SK-N-SH (cell line): ENCODE measurements at regions not wholly inside any gene's neighbourhood (a gene's known extent, or its start where the extent isn't known, plus 50 kb on each side); places are given as distances from the start of the nearest gene placed in this dataset.

ENCODE experiments used
- CTCF ChIA-PET: fragments of 300-600, 350-600 bp; formaldehyde crosslinking; extraction: SDS; loops from one replicate; lab custom pipeline; 2021; lab: Yijun Ruan, JAX
- POLR2A ChIA-PET: fragments of 350-600 bp; sonication (Branson Sonifier 250); formaldehyde crosslinking; extraction: SDS; loops from one replicate; lab custom pipeline; 2020; ENCODE audit warnings: antibody characterized with exemption, inconsistent platforms; lab: Yijun Ruan, JAX
- DNase-seq: peaks from one replicate; pipeline ENCODE4 v3.0.0; 2012
- H2AFZ ChIP-seq: fragments of 200-600 bp; sonication (generic); 2 replicates; pipeline ENCODE4 v1.8.1; 2016; ENCODE audit warnings: antibody characterized with exemption, mild to moderate bottlenecking, low read depth
- H3F3A ChIP-seq: fragments of 200-600 bp; sonication (generic); replicated peaks from 2 replicates; pipeline ENCODE3; 2016; ENCODE audit warnings: antibody characterized with exemption, mild to moderate bottlenecking; ENCODE audit not compliant: insufficient read depth
- H3K27ac ChIP-seq, 2 experiments: fragments of 200-500 bp in 1 of 2; fragments of 200-600 bp in 1 of 2; sonication (Bioruptor generic) in 1 of 2; sonication (generic), shearing (Covaris generic) in 1 of 2; 2 replicates each; pipeline versions ENCODE4 v1.5.1 to v1.6.1; 2014 to 2016; ENCODE audit warnings: low read depth in 2 of 2, inconsistent platforms in 1 of 2, low read length in 1 of 2, mild to moderate bottlenecking in 1 of 2, mixed read lengths in 1 of 2
- H3K27me3 ChIP-seq: fragments of 200-600 bp; sonication (generic), shearing (Covaris generic); 2 replicates; pipeline ENCODE4 v1.6.1; 2016; ENCODE audit warnings: mixed run types; ENCODE audit not compliant: insufficient read depth
- H3K36me3 ChIP-seq, 2 experiments: fragments of 200-500 bp in 1 of 2; fragments of 200-600 bp in 1 of 2; sonication (Bioruptor generic) in 1 of 2; sonication (generic) in 1 of 2; replicated peaks in 1 of 2; 2 replicates each; pipeline versions ENCODE3 to v1.5.1; 2014 to 2016; ENCODE audit warnings: low read length in 1 of 2, mild to moderate bottlenecking in 1 of 2; ENCODE audit not compliant: insufficient read depth in 2 of 2, control insufficient read depth in 1 of 2
- H3K4me1 ChIP-seq, 2 experiments: fragments of 200-500 bp in 1 of 2; fragments of 200-600 bp in 1 of 2; sonication (Bioruptor generic) in 1 of 2; sonication (generic), shearing (Covaris generic) in 1 of 2; 2 replicates each; pipeline versions ENCODE4 v1.5.1 to v1.6.1; 2014 to 2016; ENCODE audit warnings: low read depth in 1 of 2, low read length in 1 of 2, mixed run types in 1 of 2; ENCODE audit not compliant: insufficient read depth in 2 of 2, control insufficient read depth in 1 of 2
- H3K4me2 ChIP-seq: fragments of 200-600 bp; sonication (generic), shearing (Covaris generic); 2 replicates; pipeline ENCODE4 v1.6.1; 2017; ENCODE audit warnings: mixed run types
- H3K4me3 ChIP-seq, 2 experiments: fragments of 200-500 bp in 1 of 2; fragments of 200-600 bp in 1 of 2; sonication (Bioruptor generic) in 1 of 2; sonication (generic), shearing (Covaris generic) in 1 of 2; 2 replicates each; pipeline versions ENCODE4 v1.5.1 to v1.8.1; 2014 to 2016; ENCODE audit warnings: low read depth in 2 of 2, inconsistent platforms in 1 of 2, low read length in 1 of 2, mild to moderate bottlenecking in 1 of 2, mixed read lengths in 1 of 2, moderate library complexity in 1 of 2
- H3K79me2 ChIP-seq: fragments of 200-600 bp; sonication (generic); 2 replicates; pipeline ENCODE4 v1.8.1; 2017; ENCODE audit warnings: mild to moderate bottlenecking; ENCODE audit not compliant: insufficient read depth
- H3K9ac ChIP-seq: fragments of 200-600 bp; sonication (generic); 2 replicates; pipeline ENCODE4 v1.6.1; 2017; ENCODE audit warnings: mixed run types
- H3K9me2 ChIP-seq: fragments of 200-600 bp; sonication (generic); 2 replicates; pipeline ENCODE4 v1.6.1; 2017; ENCODE audit warnings: mixed run types
- H3K9me3 ChIP-seq: fragments of 200-600 bp; sonication (generic); 2 replicates; pipeline ENCODE4 v1.6.1; 2017; ENCODE audit warnings: mixed run types, mild to moderate bottlenecking, moderate library complexity
- H4K20me1 ChIP-seq: fragments of 200-600 bp; sonication (generic); 2 replicates; pipeline ENCODE4 v1.6.1; 2017; ENCODE audit warnings: mild to moderate bottlenecking, mixed run types; ENCODE audit not compliant: insufficient read depth
- CHD2 ChIP-seq: fragments of 150-350 bp; IDR thresholded peaks from 2 replicates; pipeline ENCODE4 v1.6.1; 2018; ENCODE audit warnings: low read length; ENCODE audit not compliant: partially characterized antibody
- CTCF ChIP-seq: fragments of 200-600 bp; sonication (generic); IDR thresholded peaks from 2 replicates; pipeline ENCODE4 v1.6.1; 2017; ENCODE audit warnings: antibody characterized with exemption, mild to moderate bottlenecking, moderate library complexity
- ELF1 ChIP-seq: IDR thresholded peaks from 2 replicates; pipeline ENCODE4 v1.4.0; 2012
- EP300 ChIP-seq, 2 experiments: IDR thresholded peaks; 2 replicates each; pipeline versions ENCODE4 v1.4.0 to v1.6.1; 2012; ENCODE audit warnings: borderline replicate concordance in 1 of 2, low read depth in 1 of 2, low read length in 1 of 2
- EZH2phosphoT487 ChIP-seq: fragments of 200-600 bp; sonication (generic); IDR thresholded peaks from 2 replicates; pipeline ENCODE4 v1.6.1; 2017; ENCODE audit warnings: low read depth, mixed run types, mild to moderate bottlenecking, antibody characterized with exemption, moderate library complexity, borderline replicate concordance
- FOSL2 ChIP-seq: IDR thresholded peaks from 2 replicates; pipeline ENCODE4 v1.4.0; 2012; ENCODE audit warnings: low read depth, mild to moderate bottlenecking, moderate library complexity, borderline replicate concordance
- GABPA ChIP-seq: IDR thresholded peaks from 2 replicates; pipeline ENCODE4 v1.4.0; 2012; ENCODE audit warnings: low read depth, mild to moderate bottlenecking
- IRF3 ChIP-seq: fragments of 150-350 bp; IDR thresholded peaks from 2 replicates; pipeline ENCODE4 v1.6.1; 2016; ENCODE audit warnings: mild to moderate bottlenecking, low read depth, low read length
- MXI1 ChIP-seq: IDR thresholded peaks from 2 replicates; pipeline ENCODE4 v1.6.1; 2012; ENCODE audit warnings: mild to moderate bottlenecking, low read depth, low read length, improper control_type of control experiment
- PBX3 ChIP-seq: IDR thresholded peaks from 2 replicates; pipeline ENCODE4; 2012
- RAD21 ChIP-seq: IDR thresholded peaks from 2 replicates; pipeline ENCODE4 v1.6.1; 2012; ENCODE audit warnings: mild to moderate bottlenecking, low read length
- RCOR1 ChIP-seq: fragments of 150-350 bp; IDR thresholded peaks from 2 replicates; pipeline ENCODE4 v1.6.1; 2017; ENCODE audit warnings: antibody characterized with exemption, low read length
- REST ChIP-seq: IDR thresholded peaks from 2 replicates; pipeline ENCODE4 v1.6.1; 2012; ENCODE audit warnings: mild to moderate bottlenecking, low read depth, low read length, moderate library complexity
- RFX5 ChIP-seq: IDR thresholded peaks from 2 replicates; pipeline ENCODE4 v1.6.1; 2012; ENCODE audit warnings: mild to moderate bottlenecking, improper control_type of control experiment, low read length
- RXRA ChIP-seq: IDR thresholded peaks from 2 replicates; pipeline ENCODE4 v1.4.0; 2012; ENCODE audit warnings: low read depth, mild to moderate bottlenecking, borderline replicate concordance
- SIN3A ChIP-seq: IDR thresholded peaks from 2 replicates; pipeline ENCODE4 v1.6.1; 2012; ENCODE audit warnings: low read depth, mild to moderate bottlenecking, low read length, moderate library complexity, borderline replicate concordance
- TAF1 ChIP-seq: IDR thresholded peaks from 2 replicates; pipeline ENCODE4 v1.6.1; 2012; ENCODE audit warnings: low read depth, mild to moderate bottlenecking, low read length, moderate library complexity, borderline replicate concordance
- USF1 ChIP-seq: IDR thresholded peaks from 2 replicates; pipeline ENCODE4 v1.4.0; 2012; ENCODE audit warnings: low read depth, borderline replicate concordance
- ZBTB33 ChIP-seq: IDR thresholded peaks from 2 replicates; pipeline ENCODE4 v1.4.0; 2012; ENCODE audit warnings: low read depth, borderline replicate concordance
- WGBS: methylation state at CpG from one replicate; pipeline ENCODE4 v1.1.6; 2017; ENCODE audit warnings: low lambda C conversion rate; 5-methylcytosine and 5-hydroxymethylcytosine counted together
- TF ChIP-seq, protein P1 (sequence below): IDR thresholded peaks from 2 replicates; pipeline ENCODE4 v1.4.0; 2012; ENCODE audit warnings: low read depth

GRCh38 chr14:96727073-96727472 lies 70.1 kb upstream of the VRK1 start:
- Histone ChIP-seq H3K4me2 (no peak overlapping the region), H3K27me3 (no peaks in the 10 kb centered on the region; the same call in 1 of the 2 replicates), H3K4me1 (no peaks in the 10 kb centered on the region; a peak in 1 of 4 replicates), H3K9me2 (no peaks in the 10 kb centered on the region), H3K9me3 (no peaks in the 10 kb centered on the region), H3K79me2 (no peaks in the 10 kb centered on the region), H3K9ac (no peak overlapping the region), H4K20me1 (no peaks in the 10 kb centered on the region), H3K27ac (no peak overlapping the region), H3K36me3 (no peaks in the 10 kb centered on the region), H2AFZ (no peak overlapping the region), H3K4me3 (no peak overlapping the region), H3F3A (no peaks in the 10 kb centered on the region)
- TF ChIP-seq SIN3A (no peak), TAF1 (no peak), IRF3 (no peak), CHD2 (no peak), REST (no peak), RFX5 (no peak), PBX3 (no peak), RXRA (no peak), CTCF (no peak), ZBTB33 (no peak), RAD21 (no peak), EP300 (IDR thresholded peaks at IDR 0.05; ENCODE audit: borderline replicate concordance in 1 of 2, low read depth in 1 of 2, low read length in 1 of 2) (no peak), MXI1 (no peak), RCOR1 (no peak), GABPA (no peak), ELF1 (no peak), EZH2phosphoT487 (no peak), USF1 (no peak), FOSL2 (no peak)
- TF ChIP-seq, protein P1, sequence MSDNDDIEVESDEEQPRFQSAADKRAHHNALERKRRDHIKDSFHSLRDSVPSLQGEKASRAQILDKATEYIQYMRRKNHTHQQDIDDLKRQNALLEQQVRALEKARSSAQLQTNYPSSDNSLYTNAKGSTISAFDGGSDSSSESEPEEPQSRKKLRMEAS, result no peak
- DNase-seq, result no peak
- CTCF ChIA-PET, result interaction anchor here (1.0 kb wide), 1 partner anchor 15 kb away, joined by 3 read pairs; no protein-coding TSS in a partner anchor
- POLR2A ChIA-PET, result no interaction called here
- WGBS, result 10% methylated on average over 2 of the region's 2 CpGs
